ENCODE measurements at regions not wholly inside any gene's neighbourhood (a gene's known extent, or its start where the extent isn't known, plus 50 kb on each side); places are given as distances from the start of the nearest gene placed in this dataset.

- TF ChIP-seq RFX5 (IDR thresholded peaks at IDR 0.05; ENCODE audit: low read depth, low read length) (no peak), CTCF (conservative IDR thresholded peaks at IDR 0.05; ENCODE audit: low read depth, low read length) (no peak), MAFK (IDR thresholded peaks at IDR 0.05; ENCODE audit: low read depth, low read length) (0 out of 2 replicates have a peak, but pooled peaks have one; percentile 2), RCOR1 (IDR thresholded peaks at IDR 0.05; ENCODE audit: insufficient replicate concordance, low read length) (no peak)
These were observed 87.8 kb upstream of the FOXA2 start for GRCh38 chr20:22672191-22672590.
